Neural cell (in vitro differentiated cells): ENCODE measurements at regions not wholly inside any gene's neighbourhood (a gene's known extent, or its start where the extent isn't known, plus 50 kb on each side); places are given as distances from the start of the nearest gene placed in this dataset.

Experiments
- H2AFZ ChIP-seq: fragments of 200-600, 300-800 bp; sonication (generic), shearing (Covaris generic); 2 replicates; pipeline ENCODE4 v1.6.0; 2014; ENCODE audit warnings: low read depth, mild to moderate bottlenecking, antibody characterized with exemption, low read length, moderate library complexity
- H3F3A ChIP-seq: fragments of 200-600 bp; shearing (Covaris generic); 2 replicates; pipeline ENCODE4 v1.6.1; 2016; ENCODE audit warnings: mild to moderate bottlenecking, moderate library complexity, mixed read lengths, antibody characterized with exemption, low read length; ENCODE audit not compliant: insufficient read depth, poor library complexity, severe bottlenecking
- H3K27ac ChIP-seq: fragments of 200-600, 300-800 bp; sonication (generic), shearing (Covaris generic); 2 replicates; pipeline ENCODE4 v1.5.1; 2014; ENCODE audit warnings: mild to moderate bottlenecking, low read length, moderate library complexity
- H3K27me3 ChIP-seq: fragments of 300-800, 200-600 bp; sonication (generic), shearing (Covaris generic); 2 replicates; pipeline ENCODE4 v1.6.0; 2014; ENCODE audit warnings: mild to moderate bottlenecking, low read depth, low read length, moderate library complexity; ENCODE audit not compliant: insufficient read depth
- H3K36me3 ChIP-seq: fragments of 300-800, 200-600 bp; sonication (generic), shearing (Covaris generic); 2 replicates; pipeline ENCODE4 v1.5.1; 2014; ENCODE audit warnings: mild to moderate bottlenecking, antibody characterized with exemption, low read length, moderate library complexity; ENCODE audit not compliant: insufficient read depth
- H3K4me2 ChIP-seq: fragments of 300-800, 200-600 bp; sonication (generic), shearing (Covaris generic); 2 replicates; pipeline ENCODE4 v1.6.0; 2014; ENCODE audit warnings: mild to moderate bottlenecking, low read length
- H3K4me3 ChIP-seq: fragments of 300-800, 200-600 bp; sonication (generic), shearing (Covaris generic); 2 replicates; pipeline ENCODE4 v1.5.1; 2014; ENCODE audit warnings: mild to moderate bottlenecking, low read length, moderate library complexity
- H3K79me2 ChIP-seq: fragments of 200-600 bp; shearing (Covaris generic); replicated peaks from 2 replicates; pipeline ENCODE4 v1.6.0; 2014; ENCODE audit warnings: mild to moderate bottlenecking, low read length, moderate library complexity; ENCODE audit not compliant: insufficient read depth
- H3K9ac ChIP-seq: fragments of 300-800, 200-600 bp; sonication (generic), shearing (Covaris generic); 2 replicates; pipeline ENCODE4 v1.6.1; 2016; ENCODE audit warnings: mild to moderate bottlenecking, low read length, mixed read lengths
- H3K9me2 ChIP-seq: fragments of 200-600 bp; shearing (Covaris generic); 2 replicates; pipeline ENCODE4 v1.6.1; 2016; ENCODE audit warnings: mild to moderate bottlenecking, low read length, mixed read lengths; ENCODE audit not compliant: insufficient read depth
- H3K9me3 ChIP-seq: fragments of 200-600, 300-800 bp; sonication (generic), shearing (Covaris generic); 2 replicates; pipeline ENCODE4 v1.6.1; 2016; ENCODE audit warnings: mild to moderate bottlenecking, mixed run types, low read length, moderate library complexity, mixed read lengths
- H4K20me1 ChIP-seq: fragments of 200-600 bp; shearing (Covaris generic); 2 replicates; pipeline ENCODE4 v1.6.1; 2016; ENCODE audit warnings: mild to moderate bottlenecking, mixed run types; ENCODE audit not compliant: insufficient read depth
- CTCF ChIP-seq: fragments of 450-650 bp; IDR thresholded peaks from 2 replicates; pipeline ENCODE4 v1.5.1; 2014; ENCODE audit warnings: antibody characterized with exemption, mild to moderate bottlenecking, moderate library complexity; ENCODE audit not compliant: poor library complexity, severe bottlenecking
- EP300 ChIP-seq: fragments of 450-650 bp; conservative IDR thresholded peaks from 2 replicates; pipeline ENCODE4 v1.6.1; 2014; ENCODE audit warnings: antibody characterized with exemption, mild to moderate bottlenecking, moderate library complexity; ENCODE audit not compliant: poor library complexity, severe bottlenecking
- EZH2 ChIP-seq: fragments of 200-600, 300-800 bp; shearing (Covaris generic), sonication (generic); IDR thresholded peaks from 2 replicates; pipeline ENCODE4 v1.6.1; 2014; ENCODE audit warnings: antibody characterized with exemption, low read length, borderline replicate concordance, mild to moderate bottlenecking; ENCODE audit not compliant: insufficient read depth, poor library complexity, severe bottlenecking
- MXI1 ChIP-seq: fragments of 450-650 bp; conservative IDR thresholded peaks from 2 replicates; pipeline ENCODE4 v1.6.1; 2014; ENCODE audit warnings: antibody characterized with exemption, mild to moderate bottlenecking; ENCODE audit not compliant: poor library complexity, severe bottlenecking
- POLR2AphosphoS5 ChIP-seq: IDR thresholded peaks from 2 replicates; pipeline ENCODE4 v1.6.1; 2012
- RAD21 ChIP-seq: fragments of 450-650 bp; conservative IDR thresholded peaks from 2 replicates; pipeline ENCODE4 v1.6.1; 2014; ENCODE audit warnings: antibody characterized with exemption, mild to moderate bottlenecking, moderate library complexity
- REST ChIP-seq: IDR thresholded peaks from 2 replicates; pipeline ENCODE4 v1.6.1; 2012; ENCODE audit warnings: borderline replicate concordance
- SMC3 ChIP-seq: fragments of 450-650 bp; conservative IDR thresholded peaks from 2 replicates; pipeline ENCODE4 v1.6.1; 2014; ENCODE audit warnings: antibody characterized with exemption, mild to moderate bottlenecking, moderate library complexity; ENCODE audit not compliant: poor library complexity
- TAF1 ChIP-seq: IDR thresholded peaks from 2 replicates; pipeline ENCODE4 v1.6.1; 2012; ENCODE audit warnings: low read depth

GRCh38 chr1:106619827-106620134 lies 436.7 kb upstream of the PRMT6 start:
- Histone ChIP-seq H3K9me3 (no peaks in the 10 kb centered on the region), H3K27ac (no peak overlapping the region), H3K4me3 (no peak overlapping the region), H3K4me2 (no peak overlapping the region), H3K9ac (no peak overlapping the region), H3K9me2 (no peaks in the 10 kb centered on the region), H4K20me1 (no peaks in the 10 kb centered on the region), H3K79me2 (no peaks in the 10 kb centered on the region), H3K27me3 (no peaks in the 10 kb centered on the region), H2AFZ (no peak overlapping the region), H3F3A (no peaks in the 10 kb centered on the region), H3K36me3 (no peaks in the 10 kb centered on the region)
- TF ChIP-seq SMC3 (no peak), RAD21 (no peak)

- H3K27me3 ChIP-seq: no peaks in the 10 kb centered on the region
- H3K79me2 ChIP-seq: no peaks in the 10 kb centered on the region
- no peak overlapping the region for H2AFZ ChIP-seq
- H3K9me3 ChIP-seq: no peaks in the 10 kb centered on the region
- TF ChIP-seq SMC3: no peak
- no peak for TF ChIP-seq RAD21
- TF ChIP-seq EZH2: no peak
- TF ChIP-seq POLR2AphosphoS5: no peak
- TF ChIP-seq MXI1: no peak
- no peak for TF ChIP-seq REST
- TF ChIP-seq CTCF: no peak
- TF ChIP-seq TAF1: no peak
- no peak for TF ChIP-seq EP300
- no peak overlapping the region for H3K9ac ChIP-seq
- H4K20me1 ChIP-seq: no peaks in the 10 kb centered on the region
- no peak overlapping the region for H3K27ac ChIP-seq
- no peak overlapping the region for H3K4me2 ChIP-seq
- H3K4me3 ChIP-seq: no peak overlapping the region
- no peaks in the 10 kb centered on the region for H3K36me3 ChIP-seq
- no peaks in the 10 kb centered on the region for H3F3A ChIP-seq
- H3K9me2 ChIP-seq: no peaks in the 10 kb centered on the region
Observed at GRCh38 chr1:106620521-106620954, 435.9 kb upstream of the PRMT6 start.

GRCh38 chr1:106621853-106622252 lies 434.6 kb upstream of the PRMT6 start:
- H3K36me3 ChIP-seq: no peaks in the 10 kb centered on the region
- H2AFZ ChIP-seq: no peak overlapping the region
- H3F3A ChIP-seq: no peaks in the 10 kb centered on the region
- H3K4me3 ChIP-seq: no peak overlapping the region
- H4K20me1 ChIP-seq: no peaks in the 10 kb centered on the region
- no peak overlapping the region for H3K9ac ChIP-seq
- no peaks in the 10 kb centered on the region for H3K9me3 ChIP-seq
- no peaks in the 10 kb centered on the region for H3K27me3 ChIP-seq
- no peak for TF ChIP-seq CTCF
- TF ChIP-seq EP300: no peak
- TF ChIP-seq REST: no peak
- no peak for TF ChIP-seq POLR2AphosphoS5
- no peak for TF ChIP-seq SMC3
- no peak for TF ChIP-seq RAD21
- no peak for TF ChIP-seq TAF1
- no peaks in the 10 kb centered on the region for H3K79me2 ChIP-seq
- no peak overlapping the region for H3K4me2 ChIP-seq
- no peaks in the 10 kb centered on the region for H3K9me2 ChIP-seq
- no peak overlapping the region for H3K27ac ChIP-seq
